Neural cell (in vitro differentiated cells): ENCODE measurements at regions not wholly inside any gene's neighbourhood (a gene's known extent, or its start where the extent isn't known, plus 50 kb on each side); places are given as distances from the start of the nearest gene placed in this dataset.

Experiments
- EP300 ChIP-seq: fragments of 450-650 bp; conservative IDR thresholded peaks from 2 replicates; pipeline ENCODE4 v1.6.1; 2014; ENCODE audit warnings: antibody characterized with exemption, mild to moderate bottlenecking, moderate library complexity; ENCODE audit not compliant: poor library complexity, severe bottlenecking
- EZH2 ChIP-seq: fragments of 200-600, 300-800 bp; shearing (Covaris generic), sonication (generic); IDR thresholded peaks from 2 replicates; pipeline ENCODE4 v1.6.1; 2014; ENCODE audit warnings: antibody characterized with exemption, low read length, borderline replicate concordance, mild to moderate bottlenecking; ENCODE audit not compliant: insufficient read depth, poor library complexity, severe bottlenecking
- POLR2AphosphoS5 ChIP-seq: IDR thresholded peaks from 2 replicates; pipeline ENCODE4 v1.6.1; 2012
- RAD21 ChIP-seq: fragments of 450-650 bp; conservative IDR thresholded peaks from 2 replicates; pipeline ENCODE4 v1.6.1; 2014; ENCODE audit warnings: antibody characterized with exemption, mild to moderate bottlenecking, moderate library complexity
- SMC3 ChIP-seq: fragments of 450-650 bp; conservative IDR thresholded peaks from 2 replicates; pipeline ENCODE4 v1.6.1; 2014; ENCODE audit warnings: antibody characterized with exemption, mild to moderate bottlenecking, moderate library complexity; ENCODE audit not compliant: poor library complexity
- TAF1 ChIP-seq: IDR thresholded peaks from 2 replicates; pipeline ENCODE4 v1.6.1; 2012; ENCODE audit warnings: low read depth
- TF ChIP-seq, protein P1 (sequence below): IDR thresholded peaks from 2 replicates; pipeline ENCODE4 v1.6.1; 2012; ENCODE audit warnings: borderline replicate concordance
- TF ChIP-seq, protein P2 (sequence below): fragments of 450-650 bp; IDR thresholded peaks from 2 replicates; pipeline ENCODE4 v1.5.1; 2014; ENCODE audit warnings: antibody characterized with exemption, mild to moderate bottlenecking, moderate library complexity; ENCODE audit not compliant: poor library complexity, severe bottlenecking

DNA sequence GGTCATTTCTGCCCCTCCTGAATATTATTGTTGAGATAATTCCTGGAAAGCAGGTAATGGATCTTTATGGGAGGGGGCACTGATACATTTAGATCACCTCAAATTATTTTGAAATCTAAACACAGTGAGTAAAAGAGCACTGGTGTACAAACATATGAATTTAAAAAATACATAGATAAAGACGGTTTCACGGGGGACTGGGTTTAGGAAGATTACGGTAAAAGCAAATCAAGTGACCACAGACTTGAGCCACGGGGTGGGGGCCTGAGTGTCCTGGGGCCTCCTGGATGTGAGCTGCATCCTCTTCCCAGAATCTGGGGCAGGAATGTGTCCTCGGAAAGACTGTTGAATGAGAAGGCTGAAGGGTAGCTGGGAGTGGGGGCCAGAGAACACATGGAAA is 219.1 kb upstream of the KLF6 start:
- no peak for TF ChIP-seq EP300
- TF ChIP-seq POLR2AphosphoS5 = no peak
- TF ChIP-seq, protein P1, sequence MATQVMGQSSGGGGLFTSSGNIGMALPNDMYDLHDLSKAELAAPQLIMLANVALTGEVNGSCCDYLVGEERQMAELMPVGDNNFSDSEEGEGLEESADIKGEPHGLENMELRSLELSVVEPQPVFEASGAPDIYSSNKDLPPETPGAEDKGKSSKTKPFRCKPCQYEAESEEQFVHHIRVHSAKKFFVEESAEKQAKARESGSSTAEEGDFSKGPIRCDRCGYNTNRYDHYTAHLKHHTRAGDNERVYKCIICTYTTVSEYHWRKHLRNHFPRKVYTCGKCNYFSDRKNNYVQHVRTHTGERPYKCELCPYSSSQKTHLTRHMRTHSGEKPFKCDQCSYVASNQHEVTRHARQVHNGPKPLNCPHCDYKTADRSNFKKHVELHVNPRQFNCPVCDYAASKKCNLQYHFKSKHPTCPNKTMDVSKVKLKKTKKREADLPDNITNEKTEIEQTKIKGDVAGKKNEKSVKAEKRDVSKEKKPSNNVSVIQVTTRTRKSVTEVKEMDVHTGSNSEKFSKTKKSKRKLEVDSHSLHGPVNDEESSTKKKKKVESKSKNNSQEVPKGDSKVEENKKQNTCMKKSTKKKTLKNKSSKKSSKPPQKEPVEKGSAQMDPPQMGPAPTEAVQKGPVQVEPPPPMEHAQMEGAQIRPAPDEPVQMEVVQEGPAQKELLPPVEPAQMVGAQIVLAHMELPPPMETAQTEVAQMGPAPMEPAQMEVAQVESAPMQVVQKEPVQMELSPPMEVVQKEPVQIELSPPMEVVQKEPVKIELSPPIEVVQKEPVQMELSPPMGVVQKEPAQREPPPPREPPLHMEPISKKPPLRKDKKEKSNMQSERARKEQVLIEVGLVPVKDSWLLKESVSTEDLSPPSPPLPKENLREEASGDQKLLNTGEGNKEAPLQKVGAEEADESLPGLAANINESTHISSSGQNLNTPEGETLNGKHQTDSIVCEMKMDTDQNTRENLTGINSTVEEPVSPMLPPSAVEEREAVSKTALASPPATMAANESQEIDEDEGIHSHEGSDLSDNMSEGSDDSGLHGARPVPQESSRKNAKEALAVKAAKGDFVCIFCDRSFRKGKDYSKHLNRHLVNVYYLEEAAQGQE = no peak
- TF ChIP-seq, protein P2, sequence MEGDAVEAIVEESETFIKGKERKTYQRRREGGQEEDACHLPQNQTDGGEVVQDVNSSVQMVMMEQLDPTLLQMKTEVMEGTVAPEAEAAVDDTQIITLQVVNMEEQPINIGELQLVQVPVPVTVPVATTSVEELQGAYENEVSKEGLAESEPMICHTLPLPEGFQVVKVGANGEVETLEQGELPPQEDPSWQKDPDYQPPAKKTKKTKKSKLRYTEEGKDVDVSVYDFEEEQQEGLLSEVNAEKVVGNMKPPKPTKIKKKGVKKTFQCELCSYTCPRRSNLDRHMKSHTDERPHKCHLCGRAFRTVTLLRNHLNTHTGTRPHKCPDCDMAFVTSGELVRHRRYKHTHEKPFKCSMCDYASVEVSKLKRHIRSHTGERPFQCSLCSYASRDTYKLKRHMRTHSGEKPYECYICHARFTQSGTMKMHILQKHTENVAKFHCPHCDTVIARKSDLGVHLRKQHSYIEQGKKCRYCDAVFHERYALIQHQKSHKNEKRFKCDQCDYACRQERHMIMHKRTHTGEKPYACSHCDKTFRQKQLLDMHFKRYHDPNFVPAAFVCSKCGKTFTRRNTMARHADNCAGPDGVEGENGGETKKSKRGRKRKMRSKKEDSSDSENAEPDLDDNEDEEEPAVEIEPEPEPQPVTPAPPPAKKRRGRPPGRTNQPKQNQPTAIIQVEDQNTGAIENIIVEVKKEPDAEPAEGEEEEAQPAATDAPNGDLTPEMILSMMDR = no peak
- TF ChIP-seq SMC3 = no peak
- TF ChIP-seq RAD21 = no peak
- no peak for TF ChIP-seq EZH2
- no peak for TF ChIP-seq TAF1
